Heart left ventricle (tissue), 13 donors: ENCODE measurements at regions not wholly inside any gene's neighbourhood (a gene's known extent, or its start where the extent isn't known, plus 50 kb on each side); places are given as distances from the start of the nearest gene placed in this dataset.
"Not testable (repeated sequence)": the region's sequence is repeated elsewhere in the genome, so short reads cannot be mapped to it uniquely, and the experiment has no call there.

ENCODE experiments used
- CTCF ChIP-seq, 12 donors: fragments of 200-600 bp; sonication (generic) in 4 of 12; IDR thresholded peaks; one replicate each; pipeline versions ENCODE4 v1.5.0 to v1.8.0; 2018 to 2022; ENCODE audit warnings: antibody characterized with exemption in 12 of 12, mild to moderate bottlenecking in 5 of 12
- POLR2A ChIP-seq, 2 donors: fragments of 450-650 bp; IDR thresholded peaks; one replicate each; pipeline ENCODE4 v1.6.1; 2017; ENCODE audit warnings: antibody characterized with exemption in 2 of 2, mild to moderate bottlenecking in 2 of 2, moderate library complexity in 2 of 2
- donor health status: ischemic (EF 13 %, LVEDD 7.1; RV severe dilation, severe dysfunction).
- donor health status: DM: no; HTN: yes; CAD: no.
- donor health status: DM: no; HTN: no; CAD: no.
- donor health status: ischemic (EF 25% LVEDD 6.9; RV normal size, moderate dysfunction).
- donor health status: ischemic (EF 25% LVEDD 5.7; RV mildly dilated, moderate dysfunction).
- donor health status: ischemic (EF 35%, LVEDD 5.7; RV mildly dilated, moderate dysfunction).
- donor health status: nonischemic (EF 11% LVEDD 7.7; RV severe dilation, severe dysfunction).
- donor health status: DM: yes; HTN: yes; CAD: no.
- donor health status: PGD.
- donor health status: ischemic (EF 29% LVEDD 5.4; RV normal size, mild dysfunction).
- donor health status: nonischemic (EF 23%, LVEDD 6.1; RV moderate dilation, normal function).

GRCh38 chr4:34506511-34507092, 1737.7 kb downstream of the ARAP2 start:
- TF ChIP-seq CTCF, POLR2A (IDR thresholded peaks at IDR 0.05): not testable (repeated sequence)
